Karpas-422 (cell line): ENCODE measurements at regions not wholly inside any gene's neighbourhood (a gene's known extent, or its start where the extent isn't known, plus 50 kb on each side); places are given as distances from the start of the nearest gene placed in this dataset.

ENCODE experiments used
- DNase-seq: peaks from one replicate; pipeline ENCODE4 v3.0.0-alpha.2; 2015
- H2AFZ ChIP-seq: fragments of 200-600 bp; sonication (generic); 2 replicates; pipeline ENCODE4 v1.6.1; 2014; ENCODE audit warnings: antibody characterized with exemption, low read length, mixed read lengths
- H3K27ac ChIP-seq: fragments of 200-600 bp; sonication (generic); 2 replicates; pipeline ENCODE4 v1.5.1; 2014; ENCODE audit warnings: mild to moderate bottlenecking, low read length, moderate library complexity
- H3K27me3 ChIP-seq: fragments of 200-600 bp; sonication (generic); 2 replicates; pipeline ENCODE4 v1.6.1; 2014; ENCODE audit warnings: low read length, mixed read lengths
- H3K36me3 ChIP-seq: fragments of 200-600 bp; sonication (generic); 2 replicates; pipeline ENCODE4 v1.6.1; 2014; ENCODE audit warnings: low read length, mixed read lengths; ENCODE audit not compliant: insufficient read depth
- H3K4me1 ChIP-seq: fragments of 200-600 bp; sonication (generic); 2 replicates; pipeline ENCODE4 v1.6.1; 2014; ENCODE audit warnings: mild to moderate bottlenecking, low read length, mixed read lengths
- H3K4me2 ChIP-seq: fragments of 200-600 bp; sonication (generic); 2 replicates; pipeline ENCODE4 v1.6.1; 2014; ENCODE audit warnings: low read length, low read depth, mild to moderate bottlenecking; ENCODE audit not compliant: poor library complexity, severe bottlenecking
- H3K4me3 ChIP-seq: fragments of 200-600 bp; sonication (generic); 2 replicates; pipeline ENCODE4 v1.5.1; 2014; ENCODE audit warnings: mild to moderate bottlenecking, antibody characterized with exemption, low read length, mixed read lengths
- H3K79me2 ChIP-seq: fragments of 200-600 bp; sonication (generic); 2 replicates; pipeline ENCODE4 v1.6.1; 2014; ENCODE audit warnings: mild to moderate bottlenecking, low read length, mixed read lengths
- H3K9ac ChIP-seq: fragments of 200-600 bp; sonication (generic); 2 replicates; pipeline ENCODE4 v1.6.0; 2014; ENCODE audit warnings: low read length
- H3K9me2 ChIP-seq: fragments of 200-600 bp; sonication (generic), shearing (Covaris generic); replicated peaks from 2 replicates; pipeline ENCODE4 v1.6.0; 2014; ENCODE audit warnings: mild to moderate bottlenecking, low read length, moderate library complexity; ENCODE audit not compliant: insufficient read depth
- H3K9me3 ChIP-seq: fragments of 300-700, 200-600 bp; sonication (generic); 2 replicates; pipeline ENCODE4 v1.6.1; 2014; ENCODE audit warnings: low read length, mixed read lengths
- H4K20me1 ChIP-seq: fragments of 200-600 bp; sonication (generic); 2 replicates; pipeline ENCODE4 v1.6.1; 2014; ENCODE audit warnings: mild to moderate bottlenecking, antibody characterized with exemption, low read length, low read depth; ENCODE audit not compliant: insufficient read depth

- Histone ChIP-seq H3K9me2 (no peaks in the 10 kb centered on the region), H3K9me3 (no peaks in the 10 kb centered on the region), H3K4me3 (no peak overlapping the region), H3K9ac (no peak overlapping the region), H4K20me1 (no peaks in the 10 kb centered on the region), H2AFZ (no peak overlapping the region), H3K27me3 (no peaks in the 10 kb centered on the region), H3K27ac (no peak overlapping the region), H3K4me1 (no peaks in the 10 kb centered on the region), H3K79me2 (no peaks in the 10 kb centered on the region), H3K36me3 (no peaks in the 10 kb centered on the region), H3K4me2 (no peak overlapping the region)
- DNase-seq = no peak
Observed at GRCh38 chr2:200048421-200048820, 93.0 kb downstream of the MAIP1 start.

- H3K4me3 ChIP-seq = no peak overlapping the region
- no peak overlapping the region for H2AFZ ChIP-seq
- no peak for DNase-seq
- H3K27ac ChIP-seq = no peak overlapping the region
- H4K20me1 ChIP-seq = no peaks in the 10 kb centered on the region
- H3K4me2 ChIP-seq = no peak overlapping the region
- H3K9ac ChIP-seq = no peak overlapping the region
- H3K9me3 ChIP-seq = no peaks in the 10 kb centered on the region
- no peaks in the 10 kb centered on the region for H3K9me2 ChIP-seq
- no peaks in the 10 kb centered on the region for H3K27me3 ChIP-seq
- H3K36me3 ChIP-seq = no peaks in the 10 kb centered on the region
- no peaks in the 10 kb centered on the region for H3K79me2 ChIP-seq
- H3K4me1 ChIP-seq = no peaks in the 10 kb centered on the region
Observed at GRCh38 chr2:200049086-200049485, 93.7 kb downstream of the MAIP1 start.

GRCh38 chr2:200050921-200051610 is 95.7 kb downstream of the MAIP1 start:
- H3K9me2 ChIP-seq = no peaks in the 10 kb centered on the region
- H3K4me1 ChIP-seq = no peaks in the 10 kb centered on the region
- no peak overlapping the region for H3K4me3 ChIP-seq
- no peak for DNase-seq
- no peak overlapping the region for H3K9ac ChIP-seq
- H3K27ac ChIP-seq = no peak overlapping the region
- no peaks in the 10 kb centered on the region for H3K79me2 ChIP-seq
- H3K9me3 ChIP-seq = no peaks in the 10 kb centered on the region
- no peaks in the 10 kb centered on the region for H3K27me3 ChIP-seq
- H4K20me1 ChIP-seq = no peaks in the 10 kb centered on the region
- H3K36me3 ChIP-seq = no peaks in the 10 kb centered on the region
- H3K4me2 ChIP-seq = no peak overlapping the region
- no peak overlapping the region for H2AFZ ChIP-seq

GRCh38 chr2:200051611-200051945 is 96.2 kb downstream of the MAIP1 start:
- Histone ChIP-seq H3K4me2 (no peak overlapping the region), H3K9me3 (no peaks in the 10 kb centered on the region), H3K9ac (no peak overlapping the region), H3K9me2 (no peaks in the 10 kb centered on the region), H2AFZ (no peak overlapping the region), H3K27me3 (no peaks in the 10 kb centered on the region), H3K27ac (no peak overlapping the region), H4K20me1 (no peaks in the 10 kb centered on the region), H3K36me3 (no peaks in the 10 kb centered on the region), H3K4me3 (no peak overlapping the region), H3K4me1 (no peaks in the 10 kb centered on the region), H3K79me2 (no peaks in the 10 kb centered on the region)
- DNase-seq = no peak

- no peak overlapping the region for H3K4me3 ChIP-seq
Observed at GRCh38 chr2:200052627-200053026, 97.2 kb downstream of the MAIP1 start.

GRCh38 chr2:200054681-200055468 is 99.5 kb downstream of the MAIP1 start:
- no peak overlapping the region for H3K27ac ChIP-seq
- H4K20me1 ChIP-seq = no peaks in the 10 kb centered on the region
- H3K4me2 ChIP-seq = no peak overlapping the region
- H3K27me3 ChIP-seq = no peaks in the 10 kb centered on the region
- H2AFZ ChIP-seq = no peak overlapping the region
- no peaks in the 10 kb centered on the region for H3K36me3 ChIP-seq
- H3K4me3 ChIP-seq = no peak overlapping the region
- H3K9me3 ChIP-seq = no peaks in the 10 kb centered on the region
- no peaks in the 10 kb centered on the region for H3K9me2 ChIP-seq
- no peak for DNase-seq
- no peak overlapping the region for H3K9ac ChIP-seq
- H3K4me1 ChIP-seq = no peaks in the 10 kb centered on the region
- H3K79me2 ChIP-seq = no peaks in the 10 kb centered on the region

More at GRCh38 chr2:200052627-200053026, 97.2 kb downstream of the MAIP1 start:
- H3K27ac ChIP-seq = no peak overlapping the region
- no peaks in the 10 kb centered on the region for H4K20me1 ChIP-seq
- H3K4me2 ChIP-seq = no peak overlapping the region
- no peak overlapping the region for H3K9ac ChIP-seq
- no peaks in the 10 kb centered on the region for H3K36me3 ChIP-seq
- no peaks in the 10 kb centered on the region for H3K9me3 ChIP-seq
- no peaks in the 10 kb centered on the region for H3K4me1 ChIP-seq
- no peaks in the 10 kb centered on the region for H3K27me3 ChIP-seq
- H3K9me2 ChIP-seq = no peaks in the 10 kb centered on the region
- H3K79me2 ChIP-seq = no peaks in the 10 kb centered on the region
- DNase-seq = no peak
- H2AFZ ChIP-seq = no peak overlapping the region

- no peak overlapping the region for H2AFZ ChIP-seq
- H3K9ac ChIP-seq = no peak overlapping the region
- no peaks in the 10 kb centered on the region for H4K20me1 ChIP-seq
- no peaks in the 10 kb centered on the region for H3K4me1 ChIP-seq
- H3K4me3 ChIP-seq = no peak overlapping the region
- no peaks in the 10 kb centered on the region for H3K9me2 ChIP-seq
- H3K79me2 ChIP-seq = no peaks in the 10 kb centered on the region
- H3K27ac ChIP-seq = no peak overlapping the region
- no peak overlapping the region for H3K4me2 ChIP-seq
- H3K36me3 ChIP-seq = no peaks in the 10 kb centered on the region
- DNase-seq = no peak
- no peaks in the 10 kb centered on the region for H3K27me3 ChIP-seq
- H3K9me3 ChIP-seq = no peaks in the 10 kb centered on the region
Observed at GRCh38 chr2:200056105-200056504, 100.7 kb downstream of the MAIP1 start.

- H3K9me3 ChIP-seq = no peaks in the 10 kb centered on the region
- DNase-seq = no peak
- no peaks in the 10 kb centered on the region for H3K4me1 ChIP-seq
- H4K20me1 ChIP-seq = no peaks in the 10 kb centered on the region
- H3K27ac ChIP-seq = no peak overlapping the region
- H3K9ac ChIP-seq = no peak overlapping the region
- H3K27me3 ChIP-seq = no peaks in the 10 kb centered on the region
- no peak overlapping the region for H3K4me2 ChIP-seq
- no peaks in the 10 kb centered on the region for H3K9me2 ChIP-seq
- H2AFZ ChIP-seq = no peak overlapping the region
- H3K36me3 ChIP-seq = no peaks in the 10 kb centered on the region
- H3K79me2 ChIP-seq = no peaks in the 10 kb centered on the region
- no peak overlapping the region for H3K4me3 ChIP-seq
Observed at GRCh38 chr2:200063155-200063554, 107.8 kb downstream of the MAIP1 start.
